ENCODE measurements at regions not wholly inside any gene's neighbourhood (a gene's known extent, or its start where the extent isn't known, plus 50 kb on each side); places are given as distances from the start of the nearest gene placed in this dataset.

GRCh38 chr3:110059431-110059830 lies 722.1 kb upstream of the DPPA4 start:
- no peak for FAIRE-seq
- no peak overlapping the region for H3K4me3 ChIP-seq (ENCODE audit: low read depth in 1 of 3, low read length in 3 of 3)
- no peak overlapping the region for H3K27ac ChIP-seq (ENCODE audit: low read depth in 1 of 3, low read length in 2 of 3)
- 80 to 89% (median 82%) methylated on average over 1 of the region's 1 CpG for WGBS, 3 donors
- H3K27me3 ChIP-seq (ENCODE audit: control insufficient read depth in 3 of 3, insufficient read depth in 3 of 3, low read length in 3 of 3) = no peaks in the 10 kb centered on the region
- no peak for DNase-seq
- no peaks in the 10 kb centered on the region for H3K36me3 ChIP-seq (ENCODE audit: control insufficient read depth in 3 of 3, insufficient read depth in 2 of 3, low read depth in 1 of 3, low read length in 3 of 3)
- no peaks in the 10 kb centered on the region for H3K9me3 ChIP-seq (ENCODE audit: control insufficient read depth in 2 of 2, insufficient read depth in 1 of 2, low read depth in 1 of 2, low read length in 1 of 2)
- no peaks in the 10 kb centered on the region for H3K4me1 ChIP-seq (ENCODE audit: control insufficient read depth in 3 of 3, insufficient read depth in 2 of 3, low read depth in 1 of 3, low read length in 2 of 3)

DNA sequence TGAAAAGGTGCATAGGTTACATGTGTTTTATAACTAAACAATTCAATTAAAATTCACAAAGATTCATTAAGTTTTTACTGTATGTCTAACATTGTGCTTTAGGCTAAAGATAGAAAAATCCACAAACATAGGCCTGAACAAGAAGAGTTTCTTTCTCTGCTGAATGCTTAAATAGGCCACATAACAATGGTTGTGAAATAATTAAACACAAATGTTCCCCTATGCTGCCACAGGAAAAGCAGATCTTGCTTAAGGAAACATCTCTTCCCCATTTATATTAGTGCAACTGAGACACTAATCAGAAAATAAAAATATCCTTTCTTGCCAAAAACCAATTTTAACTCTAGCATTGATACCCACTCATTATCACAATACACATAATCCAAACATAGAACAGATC lies 725.4 kb upstream of the DPPA4 start:
- FAIRE-seq (no peak), DNase-seq (no peak)
- H3K9me3 ChIP-seq (ENCODE audit: control insufficient read depth in 2 of 2, insufficient read depth in 1 of 2, low read depth in 1 of 2, low read length in 1 of 2) = no peaks in the 10 kb centered on the region
- no peak overlapping the region for H3K4me3 ChIP-seq (ENCODE audit: low read depth in 1 of 3, low read length in 3 of 3)
- H3K36me3 ChIP-seq (ENCODE audit: control insufficient read depth in 3 of 3, insufficient read depth in 2 of 3, low read depth in 1 of 3, low read length in 3 of 3) = no peaks in the 10 kb centered on the region
- H3K27ac ChIP-seq (ENCODE audit: low read depth in 1 of 3, low read length in 2 of 3) = no peak overlapping the region
- H3K4me1 ChIP-seq (ENCODE audit: control insufficient read depth in 3 of 3, insufficient read depth in 2 of 3, low read depth in 1 of 3, low read length in 2 of 3) = no peaks in the 10 kb centered on the region
- no peaks in the 10 kb centered on the region for H3K27me3 ChIP-seq (ENCODE audit: control insufficient read depth in 3 of 3, insufficient read depth in 3 of 3, low read length in 3 of 3)

DNA sequence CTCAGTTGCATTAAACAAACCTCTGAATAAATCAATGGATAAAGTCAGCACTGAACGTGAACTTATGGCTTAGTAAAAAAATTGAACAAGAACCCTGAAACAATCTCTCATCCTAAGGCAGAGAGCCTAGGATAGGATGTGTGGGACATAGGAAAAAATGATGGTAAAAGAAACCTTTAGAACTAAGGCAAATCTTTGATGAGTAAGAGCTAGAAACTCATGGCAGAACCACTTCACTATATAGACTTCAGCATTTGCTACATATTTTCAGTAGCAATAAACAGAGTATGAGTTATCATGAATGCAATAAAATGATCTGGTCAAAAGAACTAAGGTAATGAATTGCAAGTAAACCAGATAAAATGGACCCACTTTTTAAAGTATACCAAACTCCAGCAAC lies 725.8 kb upstream of the DPPA4 start:
- DNase-seq (no peak), FAIRE-seq (no peak)
- 57 to 78% (median 67%) methylated on average over 1 of the region's 1 CpG for WGBS, 3 donors

GRCh38 chr3:110066206-110066605 lies 728.9 kb upstream of the DPPA4 start:
- Histone ChIP-seq H3K4me1 (ENCODE audit: control insufficient read depth in 3 of 3, insufficient read depth in 2 of 3, low read depth in 1 of 3, low read length in 2 of 3) (no peaks in the 10 kb centered on the region), H3K27ac (ENCODE audit: low read depth in 1 of 3, low read length in 2 of 3) (no peak overlapping the region), H3K36me3 (ENCODE audit: control insufficient read depth in 3 of 3, insufficient read depth in 2 of 3, low read depth in 1 of 3, low read length in 3 of 3) (no peaks in the 10 kb centered on the region), H3K27me3 (ENCODE audit: control insufficient read depth in 3 of 3, insufficient read depth in 3 of 3, low read length in 3 of 3) (no peaks in the 10 kb centered on the region), H3K4me3 (ENCODE audit: low read depth in 1 of 3, low read length in 3 of 3) (no peak overlapping the region), H3K9me3 (ENCODE audit: control insufficient read depth in 2 of 2, insufficient read depth in 1 of 2, low read depth in 1 of 2, low read length in 1 of 2) (no peaks in the 10 kb centered on the region)
- DNase-seq (no peak), FAIRE-seq (no peak)
- whole genome bisulfite sequencing, 3 donors = 74 to 93% (median 91%) methylated on average over 3 of the region's 3 CpGs

More for the DNA sequence above, 725.8 kb upstream of the DPPA4 start:
- Histone ChIP-seq H3K4me3 (ENCODE audit: low read depth in 1 of 3, low read length in 3 of 3) (no peak overlapping the region), H3K4me1 (ENCODE audit: control insufficient read depth in 3 of 3, insufficient read depth in 2 of 3, low read depth in 1 of 3, low read length in 2 of 3) (no peaks in the 10 kb centered on the region), H3K9me3 (ENCODE audit: control insufficient read depth in 2 of 2, insufficient read depth in 1 of 2, low read depth in 1 of 2, low read length in 1 of 2) (no peaks in the 10 kb centered on the region), H3K27me3 (ENCODE audit: control insufficient read depth in 3 of 3, insufficient read depth in 3 of 3, low read length in 3 of 3) (no peaks in the 10 kb centered on the region), H3K36me3 (ENCODE audit: control insufficient read depth in 3 of 3, insufficient read depth in 2 of 3, low read depth in 1 of 3, low read length in 3 of 3) (no peaks in the 10 kb centered on the region), H3K27ac (ENCODE audit: low read depth in 1 of 3, low read length in 2 of 3) (no peak overlapping the region)

DNA sequence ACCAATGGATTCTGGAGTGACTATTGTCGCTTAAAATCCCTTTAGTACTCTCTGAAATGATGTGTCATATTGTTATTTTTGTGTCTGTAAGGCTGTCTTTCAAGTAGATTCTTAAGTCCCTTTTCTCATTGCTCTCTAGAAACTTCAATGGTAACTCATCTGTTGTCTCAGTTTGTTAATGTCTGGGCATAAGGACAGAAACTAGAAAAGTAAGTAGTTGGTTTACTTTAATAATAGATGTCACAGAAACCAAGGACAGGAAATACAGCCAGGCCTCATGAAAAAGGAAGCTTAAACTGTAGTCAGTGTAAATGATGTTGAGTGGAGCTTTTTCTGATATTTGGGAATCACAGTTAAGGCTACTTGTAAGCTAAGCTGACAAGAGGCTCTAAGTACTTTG lies 730.2 kb upstream of the DPPA4 start:
- 76 to 85% (median 83%) methylated on average over 1 of the region's 1 CpG for WGBS, 3 donors
- peaks cover 0 to 8% of the 10 kb centered on the region in 2 donors for H3K9me3 ChIP-seq (ENCODE audit: control insufficient read depth in 2 of 2, insufficient read depth in 1 of 2, low read depth in 1 of 2, low read length in 1 of 2)
- no peak for FAIRE-seq
- H3K27me3 ChIP-seq (ENCODE audit: control insufficient read depth in 3 of 3, insufficient read depth in 3 of 3, low read length in 3 of 3) = no peaks in the 10 kb centered on the region
- no peaks in the 10 kb centered on the region for H3K36me3 ChIP-seq (ENCODE audit: control insufficient read depth in 3 of 3, insufficient read depth in 2 of 3, low read depth in 1 of 3, low read length in 3 of 3)
- no peak for DNase-seq
- no peak overlapping the region for H3K4me3 ChIP-seq (ENCODE audit: low read depth in 1 of 3, low read length in 3 of 3)
- H3K4me1 ChIP-seq (ENCODE audit: control insufficient read depth in 3 of 3, insufficient read depth in 2 of 3, low read depth in 1 of 3, low read length in 2 of 3) = no peaks in the 10 kb centered on the region
- no peak overlapping the region for H3K27ac ChIP-seq (ENCODE audit: low read depth in 1 of 3, low read length in 2 of 3)

DNA sequence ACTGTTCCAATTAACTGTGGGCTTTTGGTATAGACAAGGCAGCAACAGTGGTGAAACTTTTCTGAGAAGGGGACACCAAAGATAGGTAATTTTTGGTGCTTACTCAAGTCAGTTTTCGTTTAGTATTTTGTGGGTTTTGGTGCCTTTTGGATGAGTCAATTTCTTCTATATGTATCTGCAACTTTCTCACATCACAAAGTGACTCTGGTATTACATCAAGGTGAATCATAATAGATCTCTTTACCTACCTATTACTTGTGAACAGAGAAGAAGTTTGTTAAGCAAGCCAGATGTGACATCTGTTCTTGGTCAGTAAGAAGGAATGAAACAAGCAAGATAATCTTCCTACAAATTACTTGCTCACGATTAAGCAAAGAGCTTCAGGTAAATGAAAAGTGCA lies 732.4 kb upstream of the DPPA4 start:
- H3K36me3 ChIP-seq (ENCODE audit: control insufficient read depth in 3 of 3, insufficient read depth in 2 of 3, low read depth in 1 of 3, low read length in 3 of 3) = no peaks in the 10 kb centered on the region
- no peak overlapping the region for H3K4me3 ChIP-seq (ENCODE audit: low read depth in 1 of 3, low read length in 3 of 3)
- no peaks in the 10 kb centered on the region for H3K4me1 ChIP-seq (ENCODE audit: control insufficient read depth in 3 of 3, insufficient read depth in 2 of 3, low read depth in 1 of 3, low read length in 2 of 3)
- 50 to 66% (median 56%) methylated on average over 2 of the region's 2 CpGs for WGBS, 3 donors
- no peak overlapping the region for H3K27ac ChIP-seq (ENCODE audit: low read depth in 1 of 3, low read length in 2 of 3)
- no peaks in the 10 kb centered on the region for H3K27me3 ChIP-seq (ENCODE audit: control insufficient read depth in 3 of 3, insufficient read depth in 3 of 3, low read length in 3 of 3)
- no peak for FAIRE-seq
- DNase-seq = no peak
- H3K9me3 ChIP-seq (ENCODE audit: control insufficient read depth in 2 of 2, insufficient read depth in 1 of 2, low read depth in 1 of 2, low read length in 1 of 2) = peaks cover 0 to 8% of the 10 kb centered on the region in 2 donors

GRCh38 chr3:110070161-110070916 lies 733.0 kb upstream of the DPPA4 start:
- DNase-seq (peak in 1 of 2 donors; percentile 14), FAIRE-seq (no peak)
- H3K4me3 ChIP-seq (ENCODE audit: low read depth in 1 of 3, low read length in 3 of 3) = no peak overlapping the region
- peaks cover 0 to 8% of the 10 kb centered on the region in 2 donors for H3K9me3 ChIP-seq (ENCODE audit: control insufficient read depth in 2 of 2, insufficient read depth in 1 of 2, low read depth in 1 of 2, low read length in 1 of 2)
- WGBS, 3 donors = 49 to 72% (median 59%) methylated on average over 2 of the region's 2 CpGs
- H3K36me3 ChIP-seq (ENCODE audit: control insufficient read depth in 3 of 3, insufficient read depth in 2 of 3, low read depth in 1 of 3, low read length in 3 of 3) = no peaks in the 10 kb centered on the region
- H3K4me1 ChIP-seq (ENCODE audit: control insufficient read depth in 3 of 3, insufficient read depth in 2 of 3, low read depth in 1 of 3, low read length in 2 of 3) = no peaks in the 10 kb centered on the region
- H3K27ac ChIP-seq (ENCODE audit: low read depth in 1 of 3, low read length in 2 of 3) = no peak overlapping the region
- H3K27me3 ChIP-seq (ENCODE audit: control insufficient read depth in 3 of 3, insufficient read depth in 3 of 3, low read length in 3 of 3) = no peaks in the 10 kb centered on the region

DNA sequence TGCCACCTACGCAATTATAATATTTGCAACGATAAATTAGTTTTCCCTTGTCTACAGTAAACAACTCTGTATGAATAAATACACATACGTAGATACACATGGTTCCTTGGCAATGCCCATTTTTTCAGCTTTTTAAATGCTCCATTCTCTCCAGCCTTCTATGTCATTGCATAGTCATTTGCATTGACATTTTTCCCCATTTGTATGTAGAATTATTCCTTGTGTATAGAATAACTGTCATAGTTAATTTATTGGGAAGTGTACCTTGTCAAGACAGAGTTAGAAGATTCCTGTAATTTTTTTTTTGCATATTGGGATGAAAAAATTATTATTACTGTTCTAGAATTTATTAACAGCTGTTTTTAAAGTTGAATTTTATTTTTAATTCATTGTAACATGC lies 736.7 kb upstream of the DPPA4 start:
- DNase-seq (no peak), FAIRE-seq (no peak)
- H3K4me3 ChIP-seq (ENCODE audit: low read depth in 1 of 3, low read length in 3 of 3) = no peak overlapping the region
- 88 to 90% (median 89%) methylated on average over 3 of the region's 3 CpGs for WGBS, 3 donors
- H3K27me3 ChIP-seq (ENCODE audit: control insufficient read depth in 3 of 3, insufficient read depth in 3 of 3, low read length in 3 of 3) = no peaks in the 10 kb centered on the region
- H3K4me1 ChIP-seq (ENCODE audit: control insufficient read depth in 3 of 3, insufficient read depth in 2 of 3, low read depth in 1 of 3, low read length in 2 of 3) = no peaks in the 10 kb centered on the region
- H3K9me3 ChIP-seq (ENCODE audit: control insufficient read depth in 2 of 2, insufficient read depth in 1 of 2, low read depth in 1 of 2, low read length in 1 of 2) = peaks cover 0 to 8% of the 10 kb centered on the region in 2 donors
- H3K36me3 ChIP-seq (ENCODE audit: control insufficient read depth in 3 of 3, insufficient read depth in 2 of 3, low read depth in 1 of 3, low read length in 3 of 3) = no peaks in the 10 kb centered on the region
- no peak overlapping the region for H3K27ac ChIP-seq (ENCODE audit: low read depth in 1 of 3, low read length in 2 of 3)

- Histone ChIP-seq H3K36me3 (ENCODE audit: control insufficient read depth in 3 of 3, insufficient read depth in 2 of 3, low read depth in 1 of 3, low read length in 3 of 3) (no peaks in the 10 kb centered on the region), H3K4me3 (ENCODE audit: low read depth in 1 of 3, low read length in 3 of 3) (no peak overlapping the region), H3K9me3 (ENCODE audit: control insufficient read depth in 2 of 2, insufficient read depth in 1 of 2, low read depth in 1 of 2, low read length in 1 of 2) (peaks cover 0 to 2% of the 10 kb centered on the region in 2 donors), H3K27ac (ENCODE audit: low read depth in 1 of 3, low read length in 2 of 3) (no peak overlapping the region), H3K27me3 (ENCODE audit: control insufficient read depth in 3 of 3, insufficient read depth in 3 of 3, low read length in 3 of 3) (no peaks in the 10 kb centered on the region), H3K4me1 (ENCODE audit: control insufficient read depth in 3 of 3, insufficient read depth in 2 of 3, low read depth in 1 of 3, low read length in 2 of 3) (no peaks in the 10 kb centered on the region)
- WGBS, 3 donors = 24 to 56% (median 36%) methylated on average over 1 of the region's 1 CpG
- FAIRE-seq = no peak
- no peak for DNase-seq
Observed at GRCh38 chr3:110077093-110077492, 739.7 kb upstream of the DPPA4 start.

Measured in small intestine (tissue), 7 donors.